IPS-20b (cell line): ENCODE measurements at regions not wholly inside any gene's neighbourhood (a gene's known extent, or its start where the extent isn't known, plus 50 kb on each side); places are given as distances from the start of the nearest gene placed in this dataset.

Experiments used
- H3K27ac ChIP-seq: one replicate; pipeline ENCODE4 v1.5.1; 2013; ENCODE audit warnings: low read length
- H3K27me3 ChIP-seq: 2 replicates; pipeline ENCODE4 v1.6.1; 2013; ENCODE audit warnings: mild to moderate bottlenecking, low read length, inconsistent platforms; ENCODE audit not compliant: insufficient read depth
- H3K36me3 ChIP-seq: 2 replicates; pipeline ENCODE4 v1.6.1; 2013; ENCODE audit warnings: low read depth, mild to moderate bottlenecking, inconsistent platforms, low read length, moderate library complexity; ENCODE audit not compliant: insufficient read depth
- H3K4me1 ChIP-seq: 2 replicates; pipeline ENCODE4 v1.6.1; 2013; ENCODE audit warnings: mild to moderate bottlenecking, control low read depth, inconsistent platforms, low read length, moderate library complexity; ENCODE audit not compliant: insufficient read depth
- H3K4me3 ChIP-seq: 2 replicates; pipeline ENCODE4 v1.5.1; 2013; ENCODE audit warnings: mild to moderate bottlenecking, low read length, inconsistent platforms
- H3K9ac ChIP-seq: 2 replicates; pipeline ENCODE4 v1.6.1; 2013; ENCODE audit warnings: low read depth, mild to moderate bottlenecking, inconsistent platforms, low read length, moderate library complexity
- H3K9me3 ChIP-seq: 2 replicates; pipeline ENCODE4 v1.6.1; 2013; ENCODE audit warnings: mild to moderate bottlenecking, low read depth, low read length, inconsistent platforms; ENCODE audit not compliant: insufficient read depth

DNA sequence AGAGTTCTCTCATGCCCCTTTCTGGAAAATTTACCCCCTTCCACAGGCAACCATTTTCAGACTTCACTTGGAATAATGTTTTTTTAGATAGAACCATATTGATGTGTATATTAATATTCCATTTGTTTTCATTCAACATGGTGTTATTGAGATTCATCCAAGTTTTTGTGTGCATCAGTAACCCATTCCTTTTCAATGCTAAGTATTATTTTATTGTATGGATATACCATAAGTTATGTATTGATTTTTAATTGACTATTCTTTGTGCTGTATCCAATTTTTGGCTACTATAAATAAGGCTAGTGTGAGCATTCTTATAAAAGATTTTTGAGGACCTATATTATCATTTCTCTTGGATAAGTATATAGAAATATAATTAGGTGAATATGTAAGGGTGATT is 1025.7 kb downstream of the GRM8 start:
- no peaks in the 10 kb centered on the region for H3K36me3 ChIP-seq
- H3K4me3 ChIP-seq = no peak overlapping the region
- no peaks in the 10 kb centered on the region; the same call in 1 of the 2 replicates for H3K27me3 ChIP-seq
- H3K27ac ChIP-seq = no peak overlapping the region
- H3K9me3 ChIP-seq = no peaks in the 10 kb centered on the region
- H3K4me1 ChIP-seq = no peaks in the 10 kb centered on the region
- H3K9ac ChIP-seq = no peak overlapping the region

DNA sequence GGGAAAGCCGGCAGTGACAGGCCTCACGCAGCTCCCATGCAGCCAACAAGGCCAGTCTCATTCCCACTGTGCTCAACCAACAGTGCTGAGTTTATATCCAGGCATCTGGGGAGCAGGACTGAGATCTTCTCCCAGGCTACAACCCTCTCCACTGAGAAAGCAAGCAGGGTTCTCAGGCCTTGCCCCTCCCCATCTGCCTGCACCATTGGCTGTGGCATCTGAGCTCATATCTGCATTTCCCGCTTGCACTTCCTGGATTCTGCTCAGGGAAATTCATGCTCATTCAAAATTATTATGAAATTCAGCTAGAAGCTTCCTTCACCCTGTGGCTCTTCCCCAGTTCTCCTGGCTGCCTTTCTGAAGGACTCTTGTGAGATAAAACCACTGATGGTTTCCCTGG is 1029.0 kb downstream of the GRM8 start:
- H3K4me1 ChIP-seq = no peaks in the 10 kb centered on the region
- no peak overlapping the region for H3K27ac ChIP-seq
- H3K27me3 ChIP-seq = no peaks in the 10 kb centered on the region
- H3K9ac ChIP-seq = no peak overlapping the region
- H3K36me3 ChIP-seq = no peaks in the 10 kb centered on the region
- H3K9me3 ChIP-seq = peaks cover 9% of the 10 kb centered on the region; the same call in 1 of the 2 replicates
- H3K4me3 ChIP-seq = no peak overlapping the region

DNA sequence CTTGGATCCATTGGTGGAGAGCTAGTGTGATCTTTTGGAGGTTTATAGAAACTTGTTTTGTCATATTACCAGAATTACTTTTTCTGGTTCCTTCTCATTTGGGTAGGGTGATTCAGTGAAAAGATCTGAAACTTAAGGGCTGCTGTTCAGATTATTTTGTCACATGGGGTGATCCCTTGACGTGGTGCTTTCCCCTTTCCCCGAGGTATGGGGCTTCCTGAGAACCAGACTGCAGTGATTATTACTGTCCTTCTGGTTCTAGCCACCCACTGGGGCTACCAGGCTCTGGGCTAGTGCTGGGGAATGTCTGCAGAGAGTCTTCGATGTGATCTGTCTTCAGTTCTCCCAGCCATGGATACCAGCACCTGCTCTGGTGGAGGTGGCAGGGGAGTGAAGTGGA is 1030.0 kb downstream of the GRM8 start:
- Histone ChIP-seq H3K9me3 (peaks cover 9% of the 10 kb centered on the region; the same call in 1 of the 2 replicates), H3K9ac (no peak overlapping the region), H3K27ac (no peak overlapping the region), H3K27me3 (no peaks in the 10 kb centered on the region), H3K4me3 (no peak overlapping the region), H3K36me3 (no peaks in the 10 kb centered on the region), H3K4me1 (no peaks in the 10 kb centered on the region)

GRCh38 chr7:126215785-126216184 is 1037.0 kb downstream of the GRM8 start:
- H3K36me3 ChIP-seq = no peaks in the 10 kb centered on the region
- H3K9me3 ChIP-seq = peaks cover 9% of the 10 kb centered on the region; the same call in 1 of the 2 replicates
- no peak overlapping the region for H3K9ac ChIP-seq
- H3K27me3 ChIP-seq = no peaks in the 10 kb centered on the region
- no peaks in the 10 kb centered on the region for H3K4me1 ChIP-seq
- no peak overlapping the region for H3K27ac ChIP-seq
- no peak overlapping the region for H3K4me3 ChIP-seq

- H3K27me3 ChIP-seq = no peaks in the 10 kb centered on the region
Observed at GRCh38 chr7:126213876-126214275, 1038.9 kb downstream of the GRM8 start.

GRCh38 chr7:126211875-126212274 is 1040.9 kb downstream of the GRM8 start:
- no peaks in the 10 kb centered on the region for H3K9me3 ChIP-seq
- H3K27me3 ChIP-seq = no peaks in the 10 kb centered on the region
- no peaks in the 10 kb centered on the region for H3K36me3 ChIP-seq
- H3K9ac ChIP-seq = no peak overlapping the region
- H3K4me3 ChIP-seq = no peak overlapping the region
- H3K4me1 ChIP-seq = no peaks in the 10 kb centered on the region
- H3K27ac ChIP-seq = no peak overlapping the region

More at GRCh38 chr7:126213876-126214275, 1038.9 kb downstream of the GRM8 start:
- Histone ChIP-seq H3K9me3 (no peaks in the 10 kb centered on the region; the same call in 1 of the 2 replicates), H3K36me3 (no peaks in the 10 kb centered on the region), H3K4me3 (no peak overlapping the region), H3K4me1 (no peaks in the 10 kb centered on the region), H3K9ac (no peak overlapping the region), H3K27ac (no peak overlapping the region)

- H3K4me3 ChIP-seq = no peak overlapping the region
- H3K27ac ChIP-seq = no peak overlapping the region
- no peaks in the 10 kb centered on the region for H3K9me3 ChIP-seq
- no peak overlapping the region for H3K9ac ChIP-seq
- H3K4me1 ChIP-seq = no peaks in the 10 kb centered on the region
- no peaks in the 10 kb centered on the region for H3K36me3 ChIP-seq
- no peaks in the 10 kb centered on the region for H3K27me3 ChIP-seq
Observed at GRCh38 chr7:126210707-126211106, 1042.0 kb downstream of the GRM8 start.

DNA sequence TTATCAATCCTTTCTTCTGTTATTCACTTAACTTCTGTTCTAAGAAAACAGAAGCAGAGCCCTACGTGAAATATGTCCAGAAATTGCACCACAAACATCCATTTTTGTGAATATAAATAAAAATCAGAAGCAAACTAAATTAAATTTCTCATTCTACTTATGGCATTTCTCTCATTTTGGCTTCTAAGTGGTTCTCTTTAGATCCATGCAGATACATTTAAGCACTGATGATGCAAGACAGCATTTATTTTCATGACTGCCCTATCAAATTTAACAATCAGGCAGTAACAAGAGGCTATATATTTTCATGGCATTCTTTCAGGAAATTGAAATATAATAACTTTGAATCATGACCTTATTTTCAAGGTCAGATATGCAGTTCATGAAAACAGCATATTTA is 1049.6 kb downstream of the GRM8 start:
- no peaks in the 10 kb centered on the region for H3K9me3 ChIP-seq
- no peak overlapping the region for H3K27ac ChIP-seq
- H3K9ac ChIP-seq = no peak overlapping the region
- H3K4me1 ChIP-seq = no peaks in the 10 kb centered on the region
- H3K4me3 ChIP-seq = no peak overlapping the region
- H3K36me3 ChIP-seq = no peaks in the 10 kb centered on the region
- H3K27me3 ChIP-seq = no peaks in the 10 kb centered on the region

- Histone ChIP-seq H3K36me3 (no peaks in the 10 kb centered on the region), H3K27ac (no peak overlapping the region), H3K9me3 (no peaks in the 10 kb centered on the region), H3K9ac (no peak overlapping the region), H3K4me3 (no peak overlapping the region), H3K4me1 (no peaks in the 10 kb centered on the region), H3K27me3 (no peaks in the 10 kb centered on the region)
Observed at GRCh38 chr7:126202177-126202576, 1050.6 kb downstream of the GRM8 start.

GRCh38 chr7:126185959-126186580 is 1066.7 kb downstream of the GRM8 start:
- Histone ChIP-seq H3K27me3 (no peaks in the 10 kb centered on the region), H3K9me3 (no peaks in the 10 kb centered on the region), H3K9ac (no peak overlapping the region), H3K36me3 (no peaks in the 10 kb centered on the region), H3K4me1 (no peaks in the 10 kb centered on the region; the same call in 1 of the 2 replicates), H3K27ac (no peak overlapping the region), H3K4me3 (no peak overlapping the region)

GRCh38 chr7:126179916-126180315 is 1072.8 kb downstream of the GRM8 start:
- Histone ChIP-seq H3K4me3 (no peak overlapping the region), H3K27ac (no peak overlapping the region), H3K36me3 (no peaks in the 10 kb centered on the region), H3K9ac (no peak overlapping the region), H3K27me3 (no peaks in the 10 kb centered on the region), H3K9me3 (no peaks in the 10 kb centered on the region), H3K4me1 (no peaks in the 10 kb centered on the region)

- no peaks in the 10 kb centered on the region for H3K36me3 ChIP-seq
- H3K27me3 ChIP-seq = no peaks in the 10 kb centered on the region
- no peaks in the 10 kb centered on the region for H3K4me1 ChIP-seq
- H3K27ac ChIP-seq = no peak overlapping the region
- no peaks in the 10 kb centered on the region for H3K9me3 ChIP-seq
- H3K4me3 ChIP-seq = no peak overlapping the region
- no peak overlapping the region for H3K9ac ChIP-seq
Observed at GRCh38 chr7:126178865-126179264, 1073.9 kb downstream of the GRM8 start.
